ENCODE measurements at regions not wholly inside any gene's neighbourhood (a gene's known extent, or its start where the extent isn't known, plus 50 kb on each side); places are given as distances from the start of the nearest gene placed in this dataset.
"Not testable (repeated sequence)": the region's sequence is repeated elsewhere in the genome, so short reads cannot be mapped to it uniquely, and the experiment has no call there.

- DNase-seq (ENCODE audit: low read depth, low spot score) = no peak
Measured at GRCh38 chr2:82246220-82246775, 1941.7 kb upstream of the LRRTM1 start.

- DNase-seq (ENCODE audit: low read depth, low spot score) = no peak
Measured at GRCh38 chr2:82239176-82239575, 1934.6 kb upstream of the LRRTM1 start.

GRCh38 chr2:82237994-82238662 lies 1933.6 kb upstream of the LRRTM1 start:
- DNase-seq (ENCODE audit: low read depth, low spot score) = no peak

- no peak for DNase-seq (ENCODE audit: low read depth, low spot score)
Measured at GRCh38 chr2:82234283-82234874, 1929.8 kb upstream of the LRRTM1 start.

GRCh38 chr2:82233806-82234205 lies 1929.3 kb upstream of the LRRTM1 start:
- no peak for DNase-seq (ENCODE audit: low read depth, low spot score)

- DNase-seq (ENCODE audit: low read depth, low spot score) = no peak
Measured at GRCh38 chr2:82230406-82230805, 1925.9 kb upstream of the LRRTM1 start.

GRCh38 chr2:82226441-82226840 lies 1921.9 kb upstream of the LRRTM1 start:
- no peak for DNase-seq (ENCODE audit: low read depth, low spot score)

- DNase-seq (ENCODE audit: low read depth, low spot score) = no peak
Measured at GRCh38 chr2:82224301-82224940, 1919.9 kb upstream of the LRRTM1 start.

- DNase-seq (ENCODE audit: low read depth, low spot score) = no peak
Measured at GRCh38 chr2:82215212-82215611, 1910.7 kb upstream of the LRRTM1 start.

- DNase-seq (ENCODE audit: low read depth, low spot score) = no peak
Measured at GRCh38 chr2:82199493-82199852, 1894.9 kb upstream of the LRRTM1 start.

- peak; percentile 74 for DNase-seq (ENCODE audit: low read depth, low spot score)
Measured at GRCh38 chr2:82198809-82199492, 1894.4 kb upstream of the LRRTM1 start.

- DNase-seq (ENCODE audit: low read depth, low spot score) = no peak
Measured at GRCh38 chr2:82182270-82182669, 1877.7 kb upstream of the LRRTM1 start.

GRCh38 chr2:82175210-82175609 lies 1870.7 kb upstream of the LRRTM1 start:
- DNase-seq (ENCODE audit: low read depth, low spot score) = not testable (repeated sequence)

- DNase-seq (ENCODE audit: low read depth, low spot score) = no peak
Measured at GRCh38 chr2:82172483-82172882, 1867.9 kb upstream of the LRRTM1 start.

GRCh38 chr2:82169379-82169778 lies 1864.8 kb upstream of the LRRTM1 start:
- no peak for DNase-seq (ENCODE audit: low read depth, low spot score)

- no peak for DNase-seq (ENCODE audit: low read depth, low spot score)
Measured at GRCh38 chr2:82165377-82165776, 1860.8 kb upstream of the LRRTM1 start.

GRCh38 chr2:82158150-82158549 lies 1853.6 kb upstream of the LRRTM1 start:
- no peak for DNase-seq (ENCODE audit: low read depth, low spot score)

GRCh38 chr2:82155469-82155868 lies 1850.9 kb upstream of the LRRTM1 start:
- no peak for DNase-seq (ENCODE audit: low read depth, low spot score)

GRCh38 chr2:82143343-82143742 lies 1838.8 kb upstream of the LRRTM1 start:
- no peak for DNase-seq (ENCODE audit: low read depth, low spot score)

GRCh38 chr2:82139979-82140611 lies 1835.5 kb upstream of the LRRTM1 start:
- no peak for DNase-seq (ENCODE audit: low read depth, low spot score)

- no peak for DNase-seq (ENCODE audit: low read depth, low spot score)
Measured at GRCh38 chr2:82137441-82137840, 1832.9 kb upstream of the LRRTM1 start.

- no peak for DNase-seq (ENCODE audit: low read depth, low spot score)
Measured at GRCh38 chr2:82128051-82128450, 1823.5 kb upstream of the LRRTM1 start.

Measured in iPS DF 19.7 (cell line).